GF-D8 (cell line): ENCODE measurements at regions not wholly inside any gene's neighbourhood (a gene's known extent, or its start where the extent isn't known, plus 50 kb on each side); places are given as distances from the start of the nearest gene placed in this dataset.
"Not testable (repeated sequence)": the region's sequence is repeated elsewhere in the genome, so short reads cannot be mapped to it uniquely, and the experiment has no call there.

Source experiments
- DNase-seq: peaks from one replicate; lab custom pipeline; 2025; lab: John Stamatoyannopoulos, UW

GRCh38 chr4:79266136-79266535 is 59.7 kb downstream of the NAA11 start:
- no peak for DNase-seq

GRCh38 chr4:79259242-79259641 is 66.6 kb downstream of the NAA11 start:
- no peak for DNase-seq

GRCh38 chr4:79258614-79259176 is 67.2 kb downstream of the NAA11 start:
- DNase-seq: no peak

- DNase-seq: no peak
Measured at GRCh38 chr4:79257953-79258613, 67.8 kb downstream of the NAA11 start.

- DNase-seq: no peak
Measured at GRCh38 chr4:79255793-79256192, 70.1 kb downstream of the NAA11 start.

- DNase-seq: no peak
Measured at GRCh38 chr4:79253924-79254323, 71.9 kb downstream of the NAA11 start.

- DNase-seq: no peak
Measured at GRCh38 chr4:79253168-79253567, 72.7 kb downstream of the NAA11 start.

- DNase-seq: no peak
Measured at GRCh38 chr4:79250887-79251286, 75.0 kb downstream of the NAA11 start.

GRCh38 chr4:79249881-79250503 is 75.9 kb downstream of the NAA11 start:
- peak; percentile 26 for DNase-seq

- no peak for DNase-seq
Measured at GRCh38 chr4:79248610-79249009, 77.3 kb downstream of the NAA11 start.

- no peak for DNase-seq
Measured at GRCh38 chr4:79247695-79248394, 78.0 kb downstream of the NAA11 start.

GRCh38 chr4:79245200-79245940 is 80.5 kb downstream of the NAA11 start:
- not testable (repeated sequence) for DNase-seq

- DNase-seq: no peak
Measured at GRCh38 chr4:79241846-79242245, 84.0 kb downstream of the NAA11 start.

- no peak for DNase-seq
Measured at GRCh38 chr4:79237851-79238250, 88.0 kb downstream of the NAA11 start.

- no peak for DNase-seq
Measured at GRCh38 chr4:79236785-79237184, 89.1 kb downstream of the NAA11 start.

GRCh38 chr4:79235095-79235494 is 90.8 kb downstream of the NAA11 start:
- DNase-seq: no peak

GRCh38 chr4:79233820-79234219 is 92.0 kb downstream of the NAA11 start:
- no peak for DNase-seq

- no peak for DNase-seq
Measured at GRCh38 chr4:79232540-79232939, 93.3 kb downstream of the NAA11 start.

GRCh38 chr4:79227860-79228259 is 98.0 kb downstream of the NAA11 start:
- DNase-seq: peak; percentile 14

- DNase-seq: peak; percentile 52
Measured at GRCh38 chr4:79225360-79225759, 100.5 kb downstream of the NAA11 start.

- DNase-seq: no peak
Measured at GRCh38 chr4:79224777-79225104, 101.1 kb downstream of the NAA11 start.

- DNase-seq: no peak
Measured at GRCh38 chr4:79223993-79224776, 101.7 kb downstream of the NAA11 start.
